ENCODE measurements at regions not wholly inside any gene's neighbourhood (a gene's known extent, or its start where the extent isn't known, plus 50 kb on each side); places are given as distances from the start of the nearest gene placed in this dataset.

DNA sequence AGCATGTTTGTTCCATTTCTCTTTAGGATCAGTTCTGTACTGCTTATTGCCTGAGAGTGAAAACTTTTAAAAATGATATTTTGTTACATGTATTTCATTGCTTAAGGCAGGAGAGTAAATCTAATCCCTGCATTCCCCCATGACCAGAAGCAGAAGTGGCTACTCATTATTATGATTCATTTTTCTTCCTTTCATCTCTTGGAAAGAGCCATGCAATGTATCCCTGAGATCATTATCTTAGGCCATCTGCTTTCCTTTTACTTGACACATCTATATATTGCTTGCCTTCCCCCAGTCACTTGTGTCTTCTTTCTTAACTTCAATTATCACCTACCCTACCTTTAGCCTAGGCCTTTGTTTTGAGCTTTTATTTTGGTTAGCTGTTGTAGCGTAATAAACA, 430.4 kb upstream of the CHRM3 start:
- TF ChIP-seq, protein P1, sequence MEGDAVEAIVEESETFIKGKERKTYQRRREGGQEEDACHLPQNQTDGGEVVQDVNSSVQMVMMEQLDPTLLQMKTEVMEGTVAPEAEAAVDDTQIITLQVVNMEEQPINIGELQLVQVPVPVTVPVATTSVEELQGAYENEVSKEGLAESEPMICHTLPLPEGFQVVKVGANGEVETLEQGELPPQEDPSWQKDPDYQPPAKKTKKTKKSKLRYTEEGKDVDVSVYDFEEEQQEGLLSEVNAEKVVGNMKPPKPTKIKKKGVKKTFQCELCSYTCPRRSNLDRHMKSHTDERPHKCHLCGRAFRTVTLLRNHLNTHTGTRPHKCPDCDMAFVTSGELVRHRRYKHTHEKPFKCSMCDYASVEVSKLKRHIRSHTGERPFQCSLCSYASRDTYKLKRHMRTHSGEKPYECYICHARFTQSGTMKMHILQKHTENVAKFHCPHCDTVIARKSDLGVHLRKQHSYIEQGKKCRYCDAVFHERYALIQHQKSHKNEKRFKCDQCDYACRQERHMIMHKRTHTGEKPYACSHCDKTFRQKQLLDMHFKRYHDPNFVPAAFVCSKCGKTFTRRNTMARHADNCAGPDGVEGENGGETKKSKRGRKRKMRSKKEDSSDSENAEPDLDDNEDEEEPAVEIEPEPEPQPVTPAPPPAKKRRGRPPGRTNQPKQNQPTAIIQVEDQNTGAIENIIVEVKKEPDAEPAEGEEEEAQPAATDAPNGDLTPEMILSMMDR (IDR thresholded peaks at IDR 0.05; ENCODE audit: insufficient read depth, low read depth, low read length) = no peak
- no peak for TF ChIP-seq EZH2 (IDR thresholded peaks at IDR 0.05; ENCODE audit: insufficient read depth, low read length)

Data from astrocyte (in vitro differentiated cells and primary cell).